Sigmoid colon (tissue), 3 donors: ENCODE measurements at regions not wholly inside any gene's neighbourhood (a gene's known extent, or its start where the extent isn't known, plus 50 kb on each side); places are given as distances from the start of the nearest gene placed in this dataset.

Source experiments
- POLR2A ChIP-seq, 2 donors: fragments of 450-650 bp; IDR thresholded peaks; one replicate each; pipeline ENCODE4 v1.6.1; 2016; ENCODE audit warnings: antibody characterized with exemption in 2 of 2, mild to moderate bottlenecking in 2 of 2, moderate library complexity in 2 of 2
- TF ChIP-seq, protein P1 (sequence below), 4 experiments: fragments of 450-650 bp in 3 of 4; fragments of 200-600 bp in 1 of 4; IDR thresholded peaks; one replicate each; pipeline ENCODE4 v1.5.1; 2016 to 2019; ENCODE audit warnings: antibody characterized with exemption in 4 of 4, mild to moderate bottlenecking in 3 of 4, moderate library complexity in 2 of 4

DNA sequence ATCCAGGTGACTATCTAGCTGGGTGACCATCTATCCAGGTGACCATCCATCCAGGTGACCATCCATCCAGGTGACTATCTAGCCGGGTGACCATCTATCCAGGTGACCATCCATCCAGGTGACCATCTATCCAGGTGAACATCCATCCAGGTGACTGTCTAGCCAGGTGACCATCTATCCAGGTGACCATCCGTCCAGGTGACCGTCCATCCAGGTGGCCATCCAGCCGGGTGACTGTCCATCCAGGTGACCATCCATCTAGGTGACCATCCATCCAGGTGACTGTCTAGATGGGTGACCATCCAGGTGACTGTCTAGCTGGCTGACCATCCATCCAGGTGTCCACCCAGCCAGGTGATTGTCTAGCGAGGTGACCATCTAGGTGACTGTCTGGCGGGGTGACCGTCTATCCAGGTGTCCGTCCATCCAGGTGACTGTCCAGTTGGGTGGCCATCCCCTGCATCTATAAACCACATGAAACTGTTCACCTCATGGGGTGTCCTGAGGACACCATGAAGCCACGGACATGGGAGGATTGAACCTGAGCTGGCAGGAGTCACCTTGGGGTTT is 305.3 kb downstream of the NDUFA10 start:
- TF ChIP-seq, protein P1, sequence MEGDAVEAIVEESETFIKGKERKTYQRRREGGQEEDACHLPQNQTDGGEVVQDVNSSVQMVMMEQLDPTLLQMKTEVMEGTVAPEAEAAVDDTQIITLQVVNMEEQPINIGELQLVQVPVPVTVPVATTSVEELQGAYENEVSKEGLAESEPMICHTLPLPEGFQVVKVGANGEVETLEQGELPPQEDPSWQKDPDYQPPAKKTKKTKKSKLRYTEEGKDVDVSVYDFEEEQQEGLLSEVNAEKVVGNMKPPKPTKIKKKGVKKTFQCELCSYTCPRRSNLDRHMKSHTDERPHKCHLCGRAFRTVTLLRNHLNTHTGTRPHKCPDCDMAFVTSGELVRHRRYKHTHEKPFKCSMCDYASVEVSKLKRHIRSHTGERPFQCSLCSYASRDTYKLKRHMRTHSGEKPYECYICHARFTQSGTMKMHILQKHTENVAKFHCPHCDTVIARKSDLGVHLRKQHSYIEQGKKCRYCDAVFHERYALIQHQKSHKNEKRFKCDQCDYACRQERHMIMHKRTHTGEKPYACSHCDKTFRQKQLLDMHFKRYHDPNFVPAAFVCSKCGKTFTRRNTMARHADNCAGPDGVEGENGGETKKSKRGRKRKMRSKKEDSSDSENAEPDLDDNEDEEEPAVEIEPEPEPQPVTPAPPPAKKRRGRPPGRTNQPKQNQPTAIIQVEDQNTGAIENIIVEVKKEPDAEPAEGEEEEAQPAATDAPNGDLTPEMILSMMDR (IDR thresholded peaks at IDR 0.05) = no peak
- TF ChIP-seq POLR2A (IDR thresholded peaks at IDR 0.05) = no peak
